A673 (cell line): ENCODE measurements at regions not wholly inside any gene's neighbourhood (a gene's known extent, or its start where the extent isn't known, plus 50 kb on each side); places are given as distances from the start of the nearest gene placed in this dataset.

Experiments
- EZH2 ChIP-seq: fragments of 200-600 bp; sonication (generic); IDR thresholded peaks from 2 replicates; pipeline ENCODE4 v1.6.1; 2017; ENCODE audit warnings: borderline replicate concordance, low read depth, mild to moderate bottlenecking, mixed read lengths, antibody characterized with exemption, low read length; ENCODE audit not compliant: poor library complexity, severe bottlenecking
- TF ChIP-seq, protein P1 (sequence below): fragments of 300-800, 200-600 bp; sonication (generic); conservative IDR thresholded peaks from 2 replicates; pipeline ENCODE4 v1.5.1; 2017; ENCODE audit warnings: low read depth, mild to moderate bottlenecking, antibody characterized with exemption, low read length, moderate library complexity, mixed read lengths

DNA sequence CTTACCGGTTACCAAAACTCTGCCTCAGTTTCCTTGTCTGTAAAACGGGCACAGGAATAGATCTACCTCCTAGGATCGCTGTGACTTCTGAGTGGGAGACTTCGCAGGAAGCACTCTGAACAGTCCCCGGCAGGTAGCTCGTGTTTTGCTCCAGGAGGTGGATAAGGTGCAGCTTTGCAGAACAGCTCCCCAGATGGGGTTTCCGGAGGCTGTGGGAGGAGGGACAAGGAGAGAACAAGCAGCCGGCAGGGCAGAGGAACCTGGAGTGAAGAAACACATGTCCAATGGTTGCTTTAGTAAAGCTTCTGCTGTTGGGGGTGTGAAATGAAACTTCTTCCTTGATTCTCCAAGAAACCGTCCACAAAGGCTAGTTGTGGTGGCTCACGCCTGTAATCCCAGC is 95.5 kb upstream of the TARDBP start:
- TF ChIP-seq, protein P1, sequence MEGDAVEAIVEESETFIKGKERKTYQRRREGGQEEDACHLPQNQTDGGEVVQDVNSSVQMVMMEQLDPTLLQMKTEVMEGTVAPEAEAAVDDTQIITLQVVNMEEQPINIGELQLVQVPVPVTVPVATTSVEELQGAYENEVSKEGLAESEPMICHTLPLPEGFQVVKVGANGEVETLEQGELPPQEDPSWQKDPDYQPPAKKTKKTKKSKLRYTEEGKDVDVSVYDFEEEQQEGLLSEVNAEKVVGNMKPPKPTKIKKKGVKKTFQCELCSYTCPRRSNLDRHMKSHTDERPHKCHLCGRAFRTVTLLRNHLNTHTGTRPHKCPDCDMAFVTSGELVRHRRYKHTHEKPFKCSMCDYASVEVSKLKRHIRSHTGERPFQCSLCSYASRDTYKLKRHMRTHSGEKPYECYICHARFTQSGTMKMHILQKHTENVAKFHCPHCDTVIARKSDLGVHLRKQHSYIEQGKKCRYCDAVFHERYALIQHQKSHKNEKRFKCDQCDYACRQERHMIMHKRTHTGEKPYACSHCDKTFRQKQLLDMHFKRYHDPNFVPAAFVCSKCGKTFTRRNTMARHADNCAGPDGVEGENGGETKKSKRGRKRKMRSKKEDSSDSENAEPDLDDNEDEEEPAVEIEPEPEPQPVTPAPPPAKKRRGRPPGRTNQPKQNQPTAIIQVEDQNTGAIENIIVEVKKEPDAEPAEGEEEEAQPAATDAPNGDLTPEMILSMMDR, result no peak
- TF ChIP-seq EZH2, result no peak
